ENCODE measurements at regions not wholly inside any gene's neighbourhood (a gene's known extent, or its start where the extent isn't known, plus 50 kb on each side); places are given as distances from the start of the nearest gene placed in this dataset.

DNA sequence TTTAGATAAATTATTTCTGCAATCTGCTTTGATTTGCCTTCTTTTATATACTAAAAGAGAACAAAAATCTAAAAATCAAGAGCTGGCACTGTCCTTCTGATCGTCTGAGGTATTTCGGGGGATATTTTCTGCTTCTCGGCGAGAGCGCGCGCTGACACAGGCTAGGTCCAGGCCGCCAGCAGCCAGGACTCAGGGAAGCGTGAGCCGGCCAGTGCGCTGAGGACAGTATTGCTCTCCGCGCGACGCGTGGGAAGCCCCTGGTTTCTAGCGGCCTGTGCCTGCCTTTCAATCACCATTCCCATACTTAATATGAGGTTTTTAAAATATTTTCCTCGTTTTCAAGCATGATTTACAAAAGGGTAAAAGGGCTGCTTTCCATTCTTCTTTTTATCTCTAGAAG lies 307.3 kb upstream of the IRX1 start:
- no peak overlapping the region for H3K27ac Mint-ChIP-seq
- no peaks in the 10 kb centered on the region for H3K9me3 Mint-ChIP-seq
- no peaks in the 10 kb centered on the region for H3K4me1 Mint-ChIP-seq
- H3K27me3 Mint-ChIP-seq, result no peaks in the 10 kb centered on the region
- H3K36me3 Mint-ChIP-seq, result no peaks in the 10 kb centered on the region
- H3K4me3 Mint-ChIP-seq, result no peak overlapping the region

DNA sequence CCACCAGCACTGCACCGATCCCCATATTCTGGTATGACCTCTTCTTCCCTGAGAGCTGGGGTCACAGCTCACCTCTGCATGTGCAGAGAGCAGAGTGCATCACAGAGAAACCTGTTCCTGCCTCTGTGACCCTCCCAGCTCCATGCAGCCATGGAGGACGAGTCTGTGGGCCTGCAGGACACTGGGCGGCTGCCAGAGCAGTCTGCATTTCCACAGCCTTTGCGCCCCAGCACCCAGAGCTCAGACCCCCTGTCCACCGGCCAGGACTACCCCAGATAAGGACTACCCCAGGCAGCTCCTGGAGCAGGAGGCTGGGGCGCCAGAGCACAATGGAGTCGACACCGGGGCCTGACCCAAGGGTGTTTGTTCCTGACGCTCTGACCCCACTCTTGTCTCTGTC lies 308.1 kb upstream of the IRX1 start:
- no peaks in the 10 kb centered on the region for H3K9me3 Mint-ChIP-seq
- no peak overlapping the region for H3K27ac Mint-ChIP-seq
- H3K4me3 Mint-ChIP-seq, result no peak overlapping the region
- no peaks in the 10 kb centered on the region for H3K27me3 Mint-ChIP-seq
- H3K4me1 Mint-ChIP-seq, result no peaks in the 10 kb centered on the region
- no peaks in the 10 kb centered on the region for H3K36me3 Mint-ChIP-seq

DNA sequence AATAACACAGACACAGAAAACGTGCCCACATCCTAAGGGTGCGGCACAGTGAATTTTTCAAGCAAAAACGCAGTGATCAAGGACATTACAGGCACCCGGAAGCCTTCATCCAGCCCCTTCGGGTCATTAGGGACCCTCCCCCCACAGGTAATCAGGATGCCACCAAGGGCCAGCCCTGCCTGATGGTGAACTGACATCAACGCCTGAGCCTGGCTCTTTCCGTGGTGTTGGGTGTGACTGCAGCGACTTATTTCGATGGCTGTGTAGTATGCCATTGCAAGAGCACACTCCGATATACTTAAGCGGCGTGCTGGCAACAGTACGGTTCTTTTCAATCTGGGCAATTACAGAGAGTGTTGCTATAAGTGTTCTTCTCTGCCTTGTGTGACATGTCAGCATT lies 310.0 kb upstream of the IRX1 start:
- no peaks in the 10 kb centered on the region for H3K36me3 Mint-ChIP-seq
- H3K27ac Mint-ChIP-seq, result no peak overlapping the region
- H3K4me3 Mint-ChIP-seq, result no peak overlapping the region
- H3K4me1 Mint-ChIP-seq, result no peaks in the 10 kb centered on the region
- H3K27me3 Mint-ChIP-seq, result peaks cover 2% of the 10 kb centered on the region
- H3K9me3 Mint-ChIP-seq, result no peaks in the 10 kb centered on the region

DNA sequence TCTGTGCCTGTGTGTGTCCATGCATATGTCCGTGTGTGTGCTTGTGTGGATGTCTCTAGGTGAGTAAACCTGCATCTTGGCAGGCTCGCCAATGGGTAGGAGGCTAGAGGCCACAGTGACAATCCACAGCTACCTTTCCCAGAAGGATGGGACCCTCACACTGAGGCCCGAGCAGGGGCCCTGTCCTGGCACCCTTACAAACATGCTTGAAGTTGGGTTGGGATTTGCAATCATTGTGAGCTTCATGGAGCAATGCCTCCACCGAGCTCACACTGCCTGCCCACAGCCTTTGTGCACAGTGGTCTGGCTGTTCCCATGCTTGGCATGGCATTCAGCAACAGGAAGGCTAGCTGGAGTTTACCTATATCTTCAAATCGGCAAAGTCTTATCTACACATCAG lies 311.1 kb upstream of the IRX1 start:
- Mint-ChIP-seq H3K36me3 (no peaks in the 10 kb centered on the region), H3K27me3 (peaks cover 2% of the 10 kb centered on the region), H3K4me1 (no peaks in the 10 kb centered on the region), H3K9me3 (no peaks in the 10 kb centered on the region), H3K4me3 (no peak overlapping the region), H3K27ac (no peak overlapping the region)

DNA sequence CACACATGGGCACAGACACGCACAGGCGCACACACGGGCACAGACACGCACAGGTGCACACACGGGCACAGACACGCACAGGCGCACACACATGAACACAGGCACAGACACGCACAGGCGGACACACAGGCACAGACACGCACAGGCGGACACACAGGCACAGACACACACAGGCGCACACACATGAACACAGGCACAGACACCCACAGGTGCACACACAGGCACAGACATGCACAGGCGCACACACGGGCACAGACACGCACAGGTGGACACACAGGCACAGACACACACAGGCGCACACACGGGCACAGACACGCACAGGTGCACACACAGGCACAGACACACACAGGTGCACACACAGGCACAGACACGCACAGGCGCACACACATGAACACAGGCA lies 312.8 kb upstream of the IRX1 start:
- no peak overlapping the region for H3K27ac Mint-ChIP-seq
- peaks cover 2% of the 10 kb centered on the region for H3K27me3 Mint-ChIP-seq
- no peak overlapping the region for H3K4me3 Mint-ChIP-seq
- no peaks in the 10 kb centered on the region for H3K9me3 Mint-ChIP-seq
- no peaks in the 10 kb centered on the region for H3K36me3 Mint-ChIP-seq
- H3K4me1 Mint-ChIP-seq, result no peaks in the 10 kb centered on the region

DNA sequence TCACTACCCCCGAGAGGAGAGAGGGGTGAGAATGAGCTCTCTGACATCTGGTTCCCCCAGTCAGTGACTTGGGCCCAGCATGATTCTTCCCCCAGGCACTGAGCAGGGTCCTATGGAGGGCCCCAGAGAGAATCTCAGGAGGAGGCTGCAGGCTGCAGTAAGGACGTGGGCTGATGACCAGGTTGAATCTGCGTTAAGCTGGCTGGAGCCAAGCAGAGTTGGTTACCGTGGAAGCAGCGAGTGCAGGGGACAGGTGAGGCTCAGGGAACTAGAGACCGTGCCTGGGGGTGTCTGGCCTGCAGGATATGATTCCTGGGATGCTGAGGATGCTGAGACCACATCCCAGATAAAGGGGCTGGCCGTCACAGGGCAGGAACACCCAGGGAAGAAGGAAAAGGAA lies 314.3 kb upstream of the IRX1 start:
- no peak overlapping the region for H3K4me3 Mint-ChIP-seq
- no peaks in the 10 kb centered on the region for H3K9me3 Mint-ChIP-seq
- H3K4me1 Mint-ChIP-seq, result no peaks in the 10 kb centered on the region
- no peak overlapping the region for H3K27ac Mint-ChIP-seq
- peaks cover 2% of the 10 kb centered on the region for H3K27me3 Mint-ChIP-seq
- H3K36me3 Mint-ChIP-seq, result no peaks in the 10 kb centered on the region

DNA sequence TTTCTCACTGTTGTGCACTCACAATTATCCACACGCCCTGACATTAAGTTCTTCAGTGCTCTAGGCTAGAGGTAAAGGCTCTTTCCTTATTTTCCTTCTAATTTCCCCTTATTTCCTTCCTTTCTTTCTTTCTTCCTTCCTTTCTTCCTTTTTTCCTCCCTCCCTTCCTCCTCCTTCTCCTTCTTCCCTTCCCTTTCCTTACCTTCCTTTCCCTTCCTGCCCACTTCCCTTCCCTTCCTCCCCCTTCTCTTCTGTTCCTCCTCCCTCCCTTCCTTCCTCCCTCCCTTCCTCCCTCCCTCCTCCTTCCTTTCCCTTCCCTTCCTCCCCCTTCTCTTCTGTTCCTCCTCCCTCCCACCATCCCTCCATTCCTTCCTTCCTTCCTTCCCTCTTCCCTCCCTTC lies 317.0 kb upstream of the IRX1 start:
- H3K36me3 Mint-ChIP-seq, result no peaks in the 10 kb centered on the region
- H3K4me3 Mint-ChIP-seq, result no peak overlapping the region
- H3K27me3 Mint-ChIP-seq, result peaks cover 2% of the 10 kb centered on the region
- H3K9me3 Mint-ChIP-seq, result no peaks in the 10 kb centered on the region
- H3K4me1 Mint-ChIP-seq, result no peaks in the 10 kb centered on the region
- H3K27ac Mint-ChIP-seq, result no peak overlapping the region

DNA sequence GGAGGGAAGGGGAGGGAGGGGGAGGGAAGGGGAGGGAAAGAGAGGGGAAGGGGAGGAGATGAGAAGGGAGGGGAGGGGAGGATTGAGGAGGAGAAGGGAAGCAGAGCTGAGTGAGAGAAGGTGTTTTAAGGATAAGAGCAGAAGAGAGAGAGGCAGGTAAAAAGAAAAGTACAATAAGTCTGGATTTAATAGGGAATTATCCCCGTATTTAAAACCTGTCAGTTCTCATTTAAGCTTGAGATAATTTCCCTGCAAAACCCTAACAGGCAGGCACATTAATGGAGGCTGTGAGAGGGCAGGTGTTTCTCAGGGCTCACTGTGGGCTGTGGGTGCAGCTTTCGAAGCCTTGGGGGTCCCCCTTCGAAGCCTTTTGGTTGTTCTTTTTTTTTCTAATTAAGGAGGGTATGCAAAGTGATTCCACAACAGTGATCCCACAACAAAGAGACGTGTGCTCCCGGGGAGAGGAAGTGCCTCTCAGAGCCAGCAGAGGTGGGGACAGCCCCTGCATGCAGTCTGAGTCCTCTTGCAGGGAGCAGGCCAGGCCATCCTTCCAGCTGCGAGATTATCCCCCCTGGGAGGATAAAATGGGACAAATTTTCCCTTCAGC lies 317.9 kb upstream of the IRX1 start:
- H3K36me3 Mint-ChIP-seq, result no peaks in the 10 kb centered on the region
- no peak overlapping the region for H3K4me3 Mint-ChIP-seq
- H3K9me3 Mint-ChIP-seq, result no peaks in the 10 kb centered on the region
- no peaks in the 10 kb centered on the region for H3K4me1 Mint-ChIP-seq
- peaks cover 2% of the 10 kb centered on the region for H3K27me3 Mint-ChIP-seq
- no peak overlapping the region for H3K27ac Mint-ChIP-seq

DNA sequence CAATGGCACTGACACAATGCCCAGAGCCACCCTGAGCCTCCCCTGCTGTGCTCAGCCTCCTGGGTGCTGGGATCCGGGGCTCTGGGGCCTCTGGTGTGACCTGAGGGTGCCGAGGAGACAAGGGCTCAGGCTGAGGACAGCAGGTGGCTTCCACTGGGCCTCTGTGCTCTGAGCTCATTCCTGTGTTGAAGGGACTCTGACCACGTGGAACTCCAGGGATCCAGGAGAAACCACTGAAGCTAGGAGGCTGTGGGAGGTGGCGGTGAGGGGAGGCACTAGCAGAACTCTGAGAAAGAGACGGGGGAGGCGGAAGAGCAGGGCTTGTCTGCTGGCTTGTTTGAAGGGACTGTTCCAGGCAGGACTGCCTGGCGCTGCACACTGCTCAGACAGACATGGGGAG lies 318.7 kb upstream of the IRX1 start:
- Mint-ChIP-seq H3K36me3 (no peaks in the 10 kb centered on the region), H3K4me3 (no peak overlapping the region), H3K27ac (no peak overlapping the region), H3K9me3 (no peaks in the 10 kb centered on the region), H3K27me3 (peaks cover 2% of the 10 kb centered on the region), H3K4me1 (no peaks in the 10 kb centered on the region)

DNA sequence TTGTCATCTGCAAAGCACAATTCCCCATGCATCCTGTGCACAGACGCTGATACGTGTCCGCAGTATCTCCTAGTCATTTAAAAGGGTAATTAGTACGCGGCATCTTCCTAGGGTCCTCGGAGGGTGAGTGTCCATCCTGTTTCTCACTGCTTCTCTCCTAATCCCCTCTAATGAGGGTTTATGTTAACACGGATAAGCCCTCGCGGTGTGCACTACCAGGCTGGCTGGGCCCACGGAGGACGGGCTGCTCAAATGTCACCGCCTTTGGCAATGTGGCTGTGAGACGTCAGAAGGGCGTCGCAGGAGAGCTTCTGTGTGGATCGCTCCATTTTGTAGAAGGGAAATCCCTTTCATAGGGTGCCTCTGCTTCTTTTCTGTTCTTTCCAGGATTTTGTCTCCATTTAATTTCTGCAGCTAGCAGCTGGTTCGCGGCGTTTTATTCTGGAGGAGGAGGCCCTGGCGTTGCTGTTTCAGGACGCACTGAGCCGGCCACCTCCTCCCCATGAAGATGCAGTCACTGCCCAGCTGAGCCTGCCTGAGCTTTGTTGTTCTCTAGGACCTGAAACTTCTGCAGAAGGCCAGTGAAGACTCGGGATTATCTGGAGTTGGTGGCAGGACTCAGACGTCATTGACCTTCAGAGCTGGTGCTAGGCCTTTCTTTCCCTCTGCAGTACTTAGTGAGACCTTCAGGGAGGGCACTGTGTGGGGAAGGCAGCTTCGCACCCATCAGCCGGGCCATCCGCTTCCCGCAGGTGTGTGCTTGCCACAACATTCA lies 326.1 kb upstream of the IRX1 start:
- Mint-ChIP-seq H3K36me3 (no peaks in the 10 kb centered on the region), H3K4me1 (no peaks in the 10 kb centered on the region), H3K27ac (no peak overlapping the region), H3K9me3 (no peaks in the 10 kb centered on the region), H3K27me3 (no peaks in the 10 kb centered on the region), H3K4me3 (no peak overlapping the region)

DNA sequence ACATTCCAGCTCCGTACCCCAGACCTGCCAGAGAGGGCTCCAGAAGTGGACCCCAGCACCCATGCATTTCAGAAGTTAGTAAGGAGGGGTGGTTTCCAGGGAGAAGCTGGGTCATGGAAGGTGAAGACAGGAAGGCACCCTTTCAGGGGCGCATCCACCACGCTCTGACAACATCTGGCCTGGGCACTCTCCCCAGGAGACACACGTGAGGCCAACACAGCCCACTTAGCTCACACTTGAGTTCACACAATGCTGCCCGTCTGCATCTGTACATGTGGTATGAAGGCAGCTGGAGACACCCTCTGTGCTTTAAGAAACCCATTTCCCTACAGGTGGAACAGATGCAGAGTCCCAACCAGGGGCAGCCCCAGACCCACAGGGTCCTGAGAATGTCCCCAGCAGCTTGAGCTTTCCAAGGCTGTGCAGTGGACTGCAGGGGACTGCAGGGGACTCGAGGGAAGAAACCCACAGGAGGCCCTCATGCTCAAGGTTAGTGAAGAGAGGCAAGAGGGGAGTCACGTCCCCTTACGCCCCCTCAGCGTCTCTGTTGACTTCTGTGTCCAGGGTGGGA lies 326.8 kb upstream of the IRX1 start:
- Mint-ChIP-seq H3K9me3 (no peaks in the 10 kb centered on the region), H3K27ac (no peak overlapping the region), H3K4me1 (no peaks in the 10 kb centered on the region), H3K36me3 (no peaks in the 10 kb centered on the region), H3K27me3 (no peaks in the 10 kb centered on the region), H3K4me3 (no peak overlapping the region)

DNA sequence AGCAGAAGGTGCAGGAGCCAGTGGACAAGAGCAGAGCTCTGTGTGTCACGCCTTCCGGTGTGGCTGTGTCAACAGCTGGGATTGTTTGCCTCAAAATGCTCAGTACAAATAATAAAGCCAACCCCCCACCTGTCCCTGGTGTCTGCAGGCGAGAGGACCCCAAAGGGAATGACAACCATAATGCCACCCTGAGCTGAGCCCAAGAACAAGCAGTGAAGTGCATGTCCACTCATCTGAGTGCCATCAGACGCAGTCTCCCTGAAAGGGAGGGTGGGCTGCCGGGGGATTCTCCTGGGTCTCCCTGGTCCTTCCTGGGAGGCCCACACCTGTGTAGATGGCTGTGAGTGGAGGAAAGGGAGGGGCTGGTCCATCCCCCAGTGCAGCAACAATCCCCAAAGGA lies 328.8 kb upstream of the IRX1 start:
- H3K9me3 Mint-ChIP-seq, result peaks cover 5% of the 10 kb centered on the region

DNA sequence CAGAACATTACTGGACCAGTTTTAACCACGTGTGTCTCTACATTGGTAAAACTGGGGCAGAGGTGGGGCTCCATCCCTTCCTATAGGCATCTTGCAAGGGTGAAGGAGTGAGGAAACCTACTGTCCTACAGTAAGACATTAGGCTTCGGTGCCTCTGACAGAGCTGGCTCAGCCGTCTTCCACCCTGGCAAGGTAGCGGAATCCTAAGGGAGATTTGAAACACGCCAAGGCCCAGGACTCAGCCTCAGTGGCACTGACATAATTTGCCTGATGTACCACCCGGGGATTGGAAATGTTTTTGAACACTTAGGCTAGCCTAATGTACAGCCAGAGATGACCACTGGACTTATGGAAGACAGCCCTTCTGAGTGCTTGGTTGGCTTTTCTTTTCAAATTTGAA lies 329.7 kb upstream of the IRX1 start:
- no peaks in the 10 kb centered on the region for H3K4me1 Mint-ChIP-seq
- H3K27me3 Mint-ChIP-seq, result no peaks in the 10 kb centered on the region
- no peak overlapping the region for H3K4me3 Mint-ChIP-seq
- no peak overlapping the region for H3K27ac Mint-ChIP-seq
- peaks cover 5% of the 10 kb centered on the region for H3K9me3 Mint-ChIP-seq
- H3K36me3 Mint-ChIP-seq, result no peaks in the 10 kb centered on the region

More for the DNA sequence above, 328.8 kb upstream of the IRX1 start:
- no peaks in the 10 kb centered on the region for H3K36me3 Mint-ChIP-seq
- H3K27me3 Mint-ChIP-seq, result no peaks in the 10 kb centered on the region
- H3K4me3 Mint-ChIP-seq, result no peak overlapping the region
- no peak overlapping the region for H3K27ac Mint-ChIP-seq
- no peaks in the 10 kb centered on the region for H3K4me1 Mint-ChIP-seq

DNA sequence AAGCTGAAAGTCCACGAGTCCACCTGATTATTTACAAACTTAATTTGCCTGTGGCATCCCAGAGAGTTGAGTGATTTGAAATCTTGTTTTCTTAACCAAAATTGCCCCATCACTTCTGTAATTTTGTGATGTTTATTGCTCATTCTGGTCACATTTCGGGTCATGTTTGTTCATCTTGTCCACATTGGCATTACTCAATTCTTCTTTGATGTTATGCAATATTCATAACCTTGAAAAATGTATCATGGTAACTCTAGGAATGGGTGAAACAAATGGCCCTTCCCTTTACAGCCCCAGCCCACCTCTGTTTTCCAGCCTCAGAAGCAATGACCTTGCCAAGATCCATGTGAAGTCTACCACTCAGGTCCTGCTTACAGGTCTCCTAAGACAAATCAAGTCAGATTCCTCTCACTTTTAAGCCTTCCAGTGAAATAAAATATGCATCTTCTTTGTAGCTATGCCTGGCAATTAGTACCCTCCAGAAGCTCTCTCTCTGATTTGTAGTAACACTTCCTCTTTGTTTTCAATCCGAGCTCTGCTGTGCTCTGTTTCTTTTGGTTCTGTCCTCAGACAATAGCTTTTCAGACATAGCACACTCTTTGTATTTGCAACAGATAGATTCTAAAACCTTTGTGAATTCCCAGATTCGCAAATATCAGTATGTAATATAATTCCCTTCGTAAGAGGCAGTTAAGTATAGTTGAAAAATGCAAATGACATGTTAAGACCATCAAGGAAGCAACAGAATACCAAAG lies 330.3 kb upstream of the IRX1 start:
- Mint-ChIP-seq H3K27ac (no peak overlapping the region), H3K9me3 (peaks cover 5% of the 10 kb centered on the region), H3K36me3 (no peaks in the 10 kb centered on the region), H3K27me3 (no peaks in the 10 kb centered on the region), H3K4me3 (no peak overlapping the region), H3K4me1 (no peaks in the 10 kb centered on the region)

DNA sequence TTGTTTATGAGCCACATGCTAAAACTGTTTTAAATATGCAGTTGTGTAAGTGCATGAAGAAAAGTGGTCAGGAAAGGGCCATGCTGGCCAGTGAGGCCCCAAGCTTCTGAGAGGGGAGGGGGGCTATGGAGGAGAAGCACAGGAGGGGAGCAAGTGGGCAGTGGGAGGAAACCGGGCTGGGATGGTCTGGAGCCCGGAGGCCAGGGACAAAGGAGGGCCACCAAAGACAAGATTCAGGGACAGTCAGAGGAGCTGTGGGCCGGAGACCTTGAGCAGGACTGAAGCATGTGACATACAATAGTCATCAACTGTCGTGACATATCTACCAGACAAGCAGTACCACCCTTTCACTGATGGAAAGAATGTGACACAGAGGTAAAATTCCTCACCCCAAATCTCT lies 333.2 kb upstream of the IRX1 start:
- Mint-ChIP-seq H3K9me3 (peaks cover 9% of the 10 kb centered on the region), H3K27ac (no peak overlapping the region), H3K27me3 (no peaks in the 10 kb centered on the region), H3K4me3 (no peak overlapping the region), H3K36me3 (no peaks in the 10 kb centered on the region), H3K4me1 (no peaks in the 10 kb centered on the region)

DNA sequence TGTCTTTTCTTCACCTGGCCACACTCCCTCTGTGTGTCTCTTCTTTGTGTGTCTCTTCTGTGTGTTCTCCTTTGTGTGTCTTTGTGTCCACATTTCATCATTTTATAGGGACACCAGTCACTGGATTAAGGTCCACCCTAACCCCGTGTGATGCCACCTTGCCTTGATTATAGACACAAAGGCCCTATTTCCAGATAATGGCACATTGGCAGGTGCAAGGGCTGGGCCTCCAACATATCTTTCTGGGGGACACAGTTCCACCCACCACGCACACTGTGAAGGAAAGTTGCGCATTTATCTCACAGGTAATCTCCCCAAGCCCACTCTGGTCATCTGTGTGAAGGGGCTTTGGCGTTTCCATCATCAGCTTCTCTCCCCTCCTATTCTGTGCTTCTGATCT lies 334.6 kb upstream of the IRX1 start:
- peaks cover 9% of the 10 kb centered on the region for H3K9me3 Mint-ChIP-seq

More for the DNA sequence above, 334.6 kb upstream of the IRX1 start:
- no peaks in the 10 kb centered on the region for H3K4me1 Mint-ChIP-seq
- H3K27me3 Mint-ChIP-seq, result no peaks in the 10 kb centered on the region
- H3K27ac Mint-ChIP-seq, result no peak overlapping the region
- H3K4me3 Mint-ChIP-seq, result no peak overlapping the region
- H3K36me3 Mint-ChIP-seq, result no peaks in the 10 kb centered on the region

Measured in activated naive CD4-positive, alpha-beta T cell treated with anti-CD3 and anti-CD28 coated beads, Interleukin-2, amount 50 U/mL, for 24 hours (primary cell).